ENCODE measurements at regions not wholly inside any gene's neighbourhood (a gene's known extent, or its start where the extent isn't known, plus 50 kb on each side); places are given as distances from the start of the nearest gene placed in this dataset.

DNA sequence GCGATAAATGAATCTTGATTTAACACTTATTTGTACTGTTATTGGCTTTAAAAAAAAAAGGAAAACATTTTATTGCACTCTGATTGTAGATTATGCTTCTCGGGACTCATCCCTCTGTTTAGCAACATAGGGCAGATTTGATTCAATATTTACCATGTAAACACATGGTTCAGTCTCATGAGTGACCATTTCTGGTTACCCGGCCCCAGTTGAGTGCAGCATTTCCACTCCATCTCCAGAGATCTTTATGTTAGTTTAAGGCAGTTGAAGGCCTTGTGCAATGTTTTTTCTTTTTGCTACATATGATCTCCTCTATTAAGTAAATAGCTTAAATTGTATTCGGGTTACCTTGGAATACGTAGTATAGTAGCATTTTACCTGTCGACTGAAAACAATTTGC is 143.3 kb upstream of the RPS6KA3 start:
- no peak for TF ChIP-seq POLR2A (IDR thresholded peaks at IDR 0.05)
- TF ChIP-seq, protein P1, sequence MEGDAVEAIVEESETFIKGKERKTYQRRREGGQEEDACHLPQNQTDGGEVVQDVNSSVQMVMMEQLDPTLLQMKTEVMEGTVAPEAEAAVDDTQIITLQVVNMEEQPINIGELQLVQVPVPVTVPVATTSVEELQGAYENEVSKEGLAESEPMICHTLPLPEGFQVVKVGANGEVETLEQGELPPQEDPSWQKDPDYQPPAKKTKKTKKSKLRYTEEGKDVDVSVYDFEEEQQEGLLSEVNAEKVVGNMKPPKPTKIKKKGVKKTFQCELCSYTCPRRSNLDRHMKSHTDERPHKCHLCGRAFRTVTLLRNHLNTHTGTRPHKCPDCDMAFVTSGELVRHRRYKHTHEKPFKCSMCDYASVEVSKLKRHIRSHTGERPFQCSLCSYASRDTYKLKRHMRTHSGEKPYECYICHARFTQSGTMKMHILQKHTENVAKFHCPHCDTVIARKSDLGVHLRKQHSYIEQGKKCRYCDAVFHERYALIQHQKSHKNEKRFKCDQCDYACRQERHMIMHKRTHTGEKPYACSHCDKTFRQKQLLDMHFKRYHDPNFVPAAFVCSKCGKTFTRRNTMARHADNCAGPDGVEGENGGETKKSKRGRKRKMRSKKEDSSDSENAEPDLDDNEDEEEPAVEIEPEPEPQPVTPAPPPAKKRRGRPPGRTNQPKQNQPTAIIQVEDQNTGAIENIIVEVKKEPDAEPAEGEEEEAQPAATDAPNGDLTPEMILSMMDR (IDR thresholded peaks at IDR 0.05) = no peak
